ENCODE measurements at regions not wholly inside any gene's neighbourhood (a gene's known extent, or its start where the extent isn't known, plus 50 kb on each side); places are given as distances from the start of the nearest gene placed in this dataset.
"Not testable (repeated sequence)": the region's sequence is repeated elsewhere in the genome, so short reads cannot be mapped to it uniquely, and the experiment has no call there.

- no peak for DNase-seq
Observed at GRCh38 chr4:31023109-31023508, 302.9 kb downstream of the PCDH7 start.

GRCh38 chr4:31023742-31024141 is 303.6 kb downstream of the PCDH7 start:
- no peak for DNase-seq

DNA sequence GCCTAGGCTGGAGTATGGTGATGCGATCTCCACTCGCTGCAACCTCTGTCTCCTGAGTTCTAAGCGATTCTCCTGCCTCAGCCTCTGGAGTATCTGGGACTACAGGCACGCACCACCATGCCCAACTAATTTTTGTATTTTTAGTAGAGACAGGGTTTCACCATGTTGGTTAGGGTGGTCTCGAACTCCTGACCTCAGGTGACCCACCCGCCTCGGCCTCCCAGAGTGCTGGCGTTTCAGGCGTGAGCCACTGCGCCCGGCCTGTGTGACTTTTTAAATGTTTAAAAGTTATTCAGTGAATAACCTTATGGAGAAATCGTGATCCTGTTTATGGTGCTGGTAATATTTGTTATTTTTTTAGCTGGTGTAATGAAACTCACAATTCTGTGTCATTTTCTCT is 304.6 kb downstream of the PCDH7 start:
- DNase-seq: not testable (repeated sequence)

- no peak for DNase-seq
Observed at GRCh38 chr4:31026256-31026655, 306.1 kb downstream of the PCDH7 start.

DNA sequence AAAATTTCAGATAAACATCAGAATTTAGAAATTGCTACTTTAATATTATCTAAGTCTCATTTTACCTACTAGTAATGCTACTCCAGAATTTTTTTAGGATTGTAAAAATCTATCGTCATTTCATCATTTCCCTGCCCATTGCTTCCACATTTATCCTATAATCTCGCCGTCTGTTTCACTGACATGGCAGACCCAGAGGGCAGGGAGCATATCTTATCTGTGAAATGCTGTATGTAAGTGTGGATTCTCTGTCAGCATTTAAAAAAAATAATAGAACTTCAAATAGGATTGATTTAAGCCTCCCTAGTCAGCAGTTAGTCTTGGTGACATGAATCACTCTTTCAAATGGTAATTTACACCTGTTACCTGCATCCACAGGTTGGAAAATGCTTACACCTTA is 314.4 kb downstream of the PCDH7 start:
- DNase-seq: no peak

DNA sequence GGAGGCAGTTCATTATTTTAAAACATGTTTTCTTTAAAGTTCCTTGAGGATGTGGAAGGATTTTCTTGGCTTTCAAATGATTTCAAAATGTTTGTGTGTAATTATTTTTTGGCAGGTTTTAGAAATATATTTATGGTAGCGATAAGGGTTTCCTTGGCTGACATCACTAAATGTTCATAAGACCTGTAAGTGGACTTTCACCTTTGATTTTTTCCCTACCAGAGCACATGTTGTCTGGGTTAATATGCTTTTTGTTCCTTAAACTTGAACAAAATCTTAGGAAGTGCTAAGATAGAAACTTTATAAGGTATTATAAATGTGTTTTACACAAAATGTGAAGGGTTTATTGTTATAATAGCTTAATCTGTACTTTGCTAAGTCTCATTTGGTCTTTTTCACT is 315.6 kb downstream of the PCDH7 start:
- DNase-seq: no peak

DNA sequence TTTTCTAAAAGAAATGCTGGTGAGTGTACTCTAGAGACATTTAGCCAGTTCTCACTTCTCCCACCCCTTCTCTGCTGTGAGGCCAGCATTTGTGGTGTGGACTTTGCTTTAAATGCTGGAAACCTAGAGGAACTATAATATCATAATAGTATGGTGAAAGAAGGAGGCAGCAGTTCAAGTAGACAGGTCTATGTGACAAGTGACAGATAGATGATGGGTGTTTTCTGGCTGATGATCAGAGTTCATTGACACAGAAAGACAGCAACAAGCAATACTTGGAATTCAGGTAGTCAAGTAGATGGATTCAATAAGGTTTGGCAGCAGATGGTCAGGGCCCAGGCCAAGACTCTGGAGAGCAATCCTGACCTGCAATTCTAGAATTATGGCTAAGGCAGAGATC is 317.5 kb downstream of the PCDH7 start:
- DNase-seq: no peak

- DNase-seq: no peak
Observed at GRCh38 chr4:31039382-31039781, 319.2 kb downstream of the PCDH7 start.

- no peak for DNase-seq
Observed at GRCh38 chr4:31040106-31040505, 319.9 kb downstream of the PCDH7 start.

- DNase-seq: no peak
Observed at GRCh38 chr4:31041385-31041784, 321.2 kb downstream of the PCDH7 start.

DNA sequence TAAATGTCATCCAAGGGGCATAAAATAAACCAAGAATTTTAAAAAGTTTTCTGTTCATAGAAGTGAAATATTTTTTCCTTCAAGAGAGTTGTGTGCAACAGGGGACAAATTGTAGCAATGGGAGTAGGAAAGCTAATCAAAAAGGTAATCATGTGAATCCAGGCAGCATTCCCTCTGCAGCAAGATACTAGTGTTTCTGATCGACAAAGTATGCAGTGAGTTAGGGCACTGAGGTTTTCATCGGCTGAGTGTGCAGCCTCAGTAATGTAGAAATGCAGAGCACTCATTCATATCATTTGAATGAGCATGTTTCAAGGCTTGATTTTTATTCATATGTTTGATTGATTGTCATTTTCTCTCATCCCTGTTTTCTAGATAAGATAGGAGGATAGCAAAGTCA is 321.7 kb downstream of the PCDH7 start:
- no peak for DNase-seq

DNA sequence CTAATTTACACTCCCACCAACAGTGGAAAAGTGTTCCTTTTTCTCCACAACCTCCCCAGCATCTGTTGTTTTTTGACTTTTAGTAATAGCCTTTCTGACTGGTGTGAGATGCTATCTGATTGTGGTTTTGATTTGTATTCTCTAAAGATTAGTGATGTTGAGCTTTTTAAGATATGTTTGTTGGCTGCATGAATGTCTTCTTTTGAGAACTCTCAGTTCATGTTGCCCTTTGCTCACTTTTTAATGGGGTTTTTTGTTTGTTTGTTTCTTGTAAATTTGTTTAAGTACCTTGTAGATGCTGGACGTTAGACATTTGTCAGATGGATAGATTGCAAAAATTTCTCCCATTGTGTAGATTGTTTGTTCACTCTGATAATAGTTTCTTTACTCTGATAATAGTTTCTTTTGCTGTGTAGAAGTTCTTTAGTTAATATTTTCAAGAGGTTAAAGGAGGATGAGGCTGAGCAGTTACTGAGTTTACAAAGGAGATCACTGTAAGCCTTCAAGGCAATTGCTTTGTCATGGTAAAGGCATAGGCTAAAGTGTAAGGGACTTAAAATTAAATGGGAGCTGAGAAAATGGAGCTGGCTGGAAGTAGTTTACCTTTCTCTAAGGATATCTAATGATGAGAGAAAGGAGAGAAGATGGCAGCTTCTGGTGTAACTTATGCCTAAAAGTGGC is 323.4 kb downstream of the PCDH7 start:
- DNase-seq: no peak

DNA sequence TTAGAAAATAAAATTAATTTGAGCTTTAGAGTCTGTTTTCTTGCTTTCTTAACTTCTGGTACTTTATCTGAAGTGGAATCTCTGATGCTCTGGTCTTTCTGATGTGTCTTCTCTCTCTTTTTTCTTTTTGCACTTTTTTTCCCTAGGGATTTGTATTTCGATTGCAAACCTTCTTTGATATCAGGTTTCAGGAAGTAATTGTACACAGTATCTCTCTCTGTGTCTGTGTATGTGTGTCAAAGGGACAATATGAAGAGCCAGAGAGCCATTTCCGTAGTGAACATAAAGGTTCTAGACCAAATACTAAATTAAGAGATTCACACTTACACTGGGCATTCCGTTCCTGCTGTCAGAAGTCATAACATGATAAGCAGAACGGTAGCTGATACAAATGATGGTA is 325.0 kb downstream of the PCDH7 start:
- DNase-seq: no peak

DNA sequence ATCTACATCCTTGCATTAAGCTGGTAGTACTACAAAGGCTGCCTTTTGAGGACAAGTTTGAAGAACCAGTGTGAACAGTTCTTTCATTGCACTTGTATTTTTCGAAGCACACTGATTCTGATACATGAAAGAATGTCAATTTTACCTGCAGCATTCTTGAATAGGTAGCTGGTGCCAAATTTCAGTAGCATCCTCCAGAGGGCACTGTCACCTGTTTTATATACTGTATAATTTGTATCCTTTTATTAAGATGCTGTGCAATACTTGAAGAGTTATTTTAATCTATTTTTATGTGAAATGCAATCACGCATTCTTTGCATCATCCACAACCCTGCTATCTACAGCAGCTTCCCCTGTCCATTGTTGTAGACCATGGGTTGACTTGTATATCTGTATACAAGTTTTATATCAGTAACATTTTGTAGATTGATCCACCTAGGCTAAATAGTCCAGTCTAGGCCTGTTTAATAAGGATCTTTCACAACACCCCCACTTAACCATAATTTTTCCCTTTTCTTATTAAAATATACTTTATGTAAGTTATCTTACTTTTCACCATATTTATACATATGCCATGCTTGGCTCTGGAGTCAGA is 325.7 kb downstream of the PCDH7 start:
- peak; percentile 8 for DNase-seq

- DNase-seq: no peak
Observed at GRCh38 chr4:31051151-31051550, 331.0 kb downstream of the PCDH7 start.

DNA sequence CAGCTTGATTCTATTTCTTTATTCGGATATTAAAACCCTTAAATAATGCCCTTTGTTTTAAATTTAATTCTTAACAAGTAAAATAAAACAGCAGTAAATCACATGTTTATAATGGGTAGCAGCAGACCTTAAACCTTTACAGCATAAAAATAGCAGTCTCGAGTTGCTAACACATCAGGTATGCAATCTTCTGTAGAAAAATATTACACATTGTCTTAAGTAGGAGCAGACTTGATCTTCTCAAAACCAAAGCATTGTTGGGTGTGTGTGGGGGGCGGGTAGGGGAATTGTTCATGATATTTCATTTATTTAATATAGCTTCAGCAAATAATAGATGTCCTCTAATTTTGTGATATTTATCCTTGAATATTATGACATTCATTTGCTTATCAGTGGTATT is 331.4 kb downstream of the PCDH7 start:
- no peak for DNase-seq

DNA sequence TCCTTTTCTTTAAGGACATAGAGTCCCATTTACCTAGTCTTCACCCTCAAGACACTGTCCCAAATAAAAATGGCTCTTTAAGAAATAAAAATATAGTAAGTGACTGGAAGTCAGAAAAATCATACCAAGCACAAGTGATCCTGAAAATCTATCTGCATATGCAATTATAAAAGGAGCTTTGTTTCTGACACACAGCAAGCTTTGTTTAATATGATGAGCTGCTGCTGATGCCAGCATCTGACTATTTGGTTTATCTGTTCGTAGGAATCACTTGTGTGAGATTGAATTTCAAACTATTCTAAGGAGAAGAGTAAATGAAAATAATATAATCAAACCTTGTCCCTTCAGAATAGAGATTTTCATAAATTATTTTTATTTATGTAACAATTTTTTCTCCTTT is 332.4 kb downstream of the PCDH7 start:
- DNase-seq: no peak

- DNase-seq: no peak
Observed at GRCh38 chr4:31053451-31053850, 333.3 kb downstream of the PCDH7 start.

- no peak for DNase-seq
Observed at GRCh38 chr4:31054295-31054694, 334.1 kb downstream of the PCDH7 start.

GRCh38 chr4:31058656-31059055 is 338.5 kb downstream of the PCDH7 start:
- no peak for DNase-seq

GRCh38 chr4:31059753-31060522 is 339.8 kb downstream of the PCDH7 start:
- no peak for DNase-seq

DNA sequence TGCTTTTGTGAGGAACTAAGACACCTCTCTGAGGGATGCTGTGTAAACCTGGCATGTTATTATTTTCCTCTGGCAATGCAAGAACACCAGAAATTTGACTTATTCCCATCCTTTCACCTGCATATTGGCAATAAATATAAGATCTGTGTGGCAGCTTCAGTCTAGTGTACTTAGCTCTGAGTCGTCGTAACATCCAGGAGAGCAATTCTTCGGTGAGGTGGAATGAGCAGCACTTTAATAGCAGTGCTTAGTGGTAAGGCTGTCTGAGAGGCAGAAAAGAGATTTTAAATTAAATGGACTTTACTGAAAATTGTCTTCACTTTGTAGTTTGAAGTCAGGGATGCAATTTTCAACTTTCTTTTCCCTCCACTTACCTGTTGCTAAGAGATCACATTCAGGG is 344.9 kb downstream of the PCDH7 start:
- DNase-seq: no peak

- DNase-seq: no peak
Observed at GRCh38 chr4:31068257-31069075, 348.3 kb downstream of the PCDH7 start.
